ENCODE measurements at regions not wholly inside any gene's neighbourhood (a gene's known extent, or its start where the extent isn't known, plus 50 kb on each side); places are given as distances from the start of the nearest gene placed in this dataset.
"Not testable (repeated sequence)": the region's sequence is repeated elsewhere in the genome, so short reads cannot be mapped to it uniquely, and the experiment has no call there.

GRCh38 chr12:8390001-8390777 lies 65.6 kb upstream of the CLEC6A start:
- DNase-seq (ENCODE audit: low read depth): peak; percentile 39

GRCh38 chr12:8396225-8397071 lies 59.3 kb upstream of the CLEC6A start:
- DNase-seq (ENCODE audit: low read depth): peak; percentile 57

GRCh38 chr12:8397378-8397777 lies 58.4 kb upstream of the CLEC6A start:
- not testable (repeated sequence) for DNase-seq (ENCODE audit: low read depth)

- DNase-seq (ENCODE audit: low read depth): not testable (repeated sequence)
Measured at GRCh38 chr12:8399496-8400034, 56.2 kb upstream of the CLEC6A start.

DNA sequence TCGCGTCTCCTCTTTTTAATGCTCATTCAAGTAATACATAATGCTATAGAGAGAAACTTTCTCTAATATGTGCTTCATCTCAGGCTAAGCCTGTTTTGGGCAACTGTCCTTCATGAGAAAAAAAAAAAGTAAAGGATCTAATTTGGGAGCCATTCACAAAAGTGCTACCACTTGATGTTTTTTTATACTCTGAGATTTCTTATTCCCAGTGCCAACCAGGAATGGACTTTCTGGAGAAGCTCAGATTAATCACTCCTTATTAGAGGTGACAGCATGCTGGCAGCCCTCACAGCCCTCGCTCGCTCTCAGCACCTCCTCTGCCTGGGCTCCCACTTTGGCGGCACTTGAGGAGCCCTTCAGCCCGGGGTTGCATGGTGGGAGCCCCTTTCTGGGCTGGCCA lies 51.9 kb upstream of the CLEC6A start:
- not testable (repeated sequence) for DNase-seq (ENCODE audit: low read depth)

DNA sequence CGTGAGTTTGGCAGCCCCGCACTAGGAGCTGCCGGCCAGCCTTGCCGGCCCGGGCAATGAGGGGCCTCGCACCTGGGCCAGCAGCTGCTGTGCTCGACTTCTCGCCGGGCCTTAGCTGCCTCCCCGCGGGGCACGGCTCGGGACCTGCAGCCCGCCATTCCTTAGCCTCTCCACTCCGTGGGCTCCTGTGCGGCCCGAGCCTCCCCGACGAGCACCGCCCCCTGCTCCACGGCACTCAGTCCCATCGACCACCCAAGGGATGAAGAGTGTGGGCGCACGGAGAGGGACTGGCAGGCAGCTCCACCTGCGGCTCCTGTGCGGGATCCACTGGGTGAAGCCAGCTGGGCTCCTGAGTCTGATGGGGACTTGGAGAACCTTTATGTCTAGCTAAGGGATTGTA lies 51.4 kb upstream of the CLEC6A start:
- not testable (repeated sequence) for DNase-seq (ENCODE audit: low read depth)
